Hippocampal formation (tissue), 2 donors: ENCODE measurements at regions not wholly inside any gene's neighbourhood (a gene's known extent, or its start where the extent isn't known, plus 50 kb on each side); places are given as distances from the start of the nearest gene placed in this dataset.

Source experiments
- DNase-seq, 2 donors: peaks; one replicate each; lab custom pipeline; 2025; lab: John Stamatoyannopoulos, UW

DNA sequence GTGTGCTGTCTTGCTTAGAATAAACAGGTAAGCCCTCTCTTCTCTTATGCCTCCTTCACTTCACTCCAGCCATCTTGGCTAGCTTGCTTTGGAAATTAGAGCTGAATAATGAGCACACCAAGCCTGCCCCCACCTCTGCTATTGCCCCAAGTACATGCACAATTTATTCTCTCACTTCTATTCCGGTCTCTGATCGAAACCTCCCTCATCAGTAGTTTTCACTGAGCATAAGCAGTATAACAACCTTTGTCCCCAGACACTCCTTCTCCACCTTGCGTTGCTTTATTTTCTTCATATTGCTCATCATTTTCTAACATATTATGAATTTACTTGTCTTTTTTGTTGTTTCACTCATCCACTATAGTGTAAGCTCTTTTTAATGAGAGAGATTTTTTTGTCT, 253.4 kb downstream of the GXYLT1 start:
- DNase-seq, result no peak

GRCh38 chr12:41888285-41888684, 256.4 kb downstream of the GXYLT1 start:
- no peak for DNase-seq

GRCh38 chr12:41881891-41882805, 262.5 kb downstream of the GXYLT1 start:
- no peak for DNase-seq

DNA sequence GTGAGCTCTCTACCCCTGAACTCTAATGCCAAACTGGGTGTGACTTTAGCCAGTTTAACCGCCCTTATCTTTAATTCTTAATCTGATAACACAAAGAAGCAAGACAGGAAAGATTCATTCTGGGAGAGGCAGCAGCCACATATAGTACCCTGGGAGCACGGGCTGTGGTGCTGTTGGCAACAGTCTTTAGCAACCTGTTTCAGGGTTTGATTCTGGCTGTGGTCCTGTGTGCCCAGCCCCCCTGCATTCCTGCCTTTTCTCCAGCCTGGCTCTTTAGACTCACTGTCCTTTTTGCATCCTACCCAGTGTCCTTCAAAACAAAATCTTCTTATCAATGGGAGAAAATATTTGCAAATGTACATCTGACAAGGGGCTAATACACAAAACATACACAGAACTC, 275.2 kb downstream of the GXYLT1 start:
- DNase-seq, result no peak

- DNase-seq, result no peak
Observed at GRCh38 chr12:41866878-41867430, 277.7 kb downstream of the GXYLT1 start.

DNA sequence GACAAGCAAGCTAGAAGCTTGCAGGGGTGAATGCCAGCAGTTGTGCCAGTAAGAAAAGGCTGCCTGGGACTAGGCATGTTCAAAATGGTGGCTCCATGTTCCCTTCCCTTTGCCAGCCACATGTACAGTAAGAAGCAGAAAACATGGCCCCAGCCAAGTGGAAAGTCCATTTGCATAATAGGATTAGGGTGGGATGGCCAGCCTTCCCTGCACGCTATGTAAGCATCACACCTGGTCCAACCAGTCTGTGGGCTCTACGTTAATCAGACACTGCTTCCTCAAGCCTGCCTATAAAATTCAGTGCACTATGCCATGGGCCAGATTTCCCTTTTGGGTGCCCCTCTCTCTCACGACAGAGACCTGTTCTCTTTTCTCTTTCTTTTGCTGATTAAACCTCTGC, 288.4 kb downstream of the GXYLT1 start:
- DNase-seq, result no peak

DNA sequence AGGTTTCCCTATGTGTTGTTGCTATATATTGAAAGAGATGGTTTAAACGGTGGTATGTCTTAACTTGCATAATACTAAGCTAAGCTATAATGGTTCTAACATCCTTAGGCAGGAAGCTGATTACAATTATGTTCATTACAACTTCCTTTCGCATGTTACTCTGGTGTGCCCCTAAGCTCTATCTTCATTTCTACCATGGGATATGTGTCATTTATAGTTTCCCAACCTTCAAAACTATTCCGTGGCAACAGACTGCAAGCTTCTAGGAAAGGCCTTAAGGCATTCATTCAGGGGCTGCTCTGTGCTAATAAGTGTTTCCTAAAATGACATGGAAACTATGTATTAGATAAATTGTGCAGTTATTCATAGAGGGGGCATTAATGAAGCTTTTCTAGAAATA, 294.6 kb downstream of the GXYLT1 start:
- DNase-seq, result no peak

- DNase-seq, result no peak
Observed at GRCh38 chr12:41846718-41847117, 298.0 kb downstream of the GXYLT1 start.

GRCh38 chr12:41836416-41836815, 308.3 kb downstream of the GXYLT1 start:
- no peak for DNase-seq

GRCh38 chr12:41835556-41835955, 309.1 kb downstream of the GXYLT1 start:
- no peak for DNase-seq

GRCh38 chr12:41819948-41820347, 324.7 kb downstream of the GXYLT1 start:
- DNase-seq, result no peak

DNA sequence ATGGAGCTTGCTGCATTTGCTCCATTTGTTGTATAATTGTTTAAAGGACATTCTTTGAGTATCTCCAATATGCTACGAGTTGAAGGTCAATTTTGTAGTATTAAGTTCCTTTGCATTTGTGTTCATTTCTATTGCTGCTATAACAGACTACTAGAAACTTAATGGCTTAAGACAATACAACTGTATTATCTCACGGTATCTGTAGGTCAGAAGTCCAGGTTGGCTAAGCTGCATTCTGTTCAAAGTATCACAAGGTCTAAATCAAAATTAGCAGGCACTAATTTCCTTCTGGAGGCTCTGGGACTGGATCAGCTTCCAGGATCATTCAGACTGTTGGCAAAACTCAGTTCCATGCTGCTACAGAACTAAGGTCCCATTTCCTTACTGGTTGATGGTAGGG, 340.6 kb downstream of the GXYLT1 start:
- DNase-seq, result no peak

DNA sequence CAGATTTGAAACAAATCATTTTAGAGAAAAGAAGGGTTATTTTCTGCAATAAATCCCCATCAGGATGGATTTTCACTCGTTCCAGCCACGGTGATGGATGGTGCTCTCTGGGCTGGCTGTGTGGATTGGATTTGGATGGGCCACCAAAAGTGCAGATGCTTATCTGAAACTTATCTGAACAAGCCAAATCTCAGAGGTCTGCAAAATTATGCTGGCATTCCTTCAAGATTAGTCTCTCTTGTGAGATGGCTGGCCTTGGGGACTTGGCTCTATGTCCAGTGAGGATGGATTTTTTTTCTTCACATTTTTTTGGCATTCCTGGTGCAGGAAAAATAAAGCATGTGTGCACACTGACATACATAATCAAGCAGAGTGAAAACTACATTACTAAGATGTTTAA, 341.9 kb downstream of the GXYLT1 start:
- DNase-seq, result no peak

GRCh38 chr12:41801261-41801660, 343.4 kb downstream of the GXYLT1 start:
- DNase-seq, result no peak

GRCh38 chr12:41799671-41800070, 345.0 kb downstream of the GXYLT1 start:
- no peak for DNase-seq

GRCh38 chr12:41795910-41796309, 348.8 kb downstream of the GXYLT1 start:
- no peak for DNase-seq

DNA sequence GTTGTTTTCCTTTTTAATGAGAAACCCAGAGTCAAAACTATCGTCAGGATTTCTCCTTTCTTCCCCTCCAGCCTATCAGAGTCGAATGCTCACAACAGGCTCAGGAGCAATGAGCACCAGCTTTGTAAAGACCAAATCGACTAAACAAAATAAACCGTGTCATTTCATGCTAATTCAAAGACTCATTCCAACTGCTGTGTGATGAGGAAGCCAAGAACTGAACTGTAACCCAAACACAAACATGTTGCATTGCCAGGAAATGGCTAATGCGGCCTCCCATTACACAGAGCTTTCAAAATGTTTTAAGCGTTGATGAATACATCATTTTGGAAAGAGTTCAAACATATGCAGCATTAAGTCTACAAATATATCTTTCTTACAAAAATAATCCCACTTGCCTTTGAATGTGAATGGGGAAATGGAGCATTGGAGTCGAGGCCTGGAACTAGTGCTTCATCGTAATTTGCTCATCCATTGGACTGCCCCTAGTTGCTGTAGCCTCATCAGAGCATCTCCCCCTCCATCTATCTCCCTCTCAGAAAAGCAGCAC, 349.5 kb downstream of the GXYLT1 start:
- peak in 1 of 2 donors; percentile 57 for DNase-seq

DNA sequence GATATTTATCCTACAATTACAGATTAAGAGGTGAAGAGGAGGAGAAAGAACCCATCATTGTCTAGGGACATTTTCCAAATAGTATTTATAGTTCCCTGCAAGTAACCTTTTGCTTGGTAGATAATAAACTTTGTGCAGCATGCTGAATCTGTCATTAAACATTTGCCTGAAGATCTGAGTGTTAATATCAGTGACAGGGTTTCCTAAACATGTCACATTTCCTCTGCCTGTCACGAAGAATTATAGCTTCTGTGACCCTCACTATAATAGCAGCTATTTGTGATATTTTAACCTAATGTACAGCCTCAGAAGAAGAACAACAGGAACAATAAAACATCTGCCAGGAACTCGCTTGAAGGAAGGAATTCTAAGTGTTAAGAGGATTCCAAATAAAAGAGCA, 350.3 kb downstream of the GXYLT1 start:
- DNase-seq, result no peak

- no peak for DNase-seq
Observed at GRCh38 chr12:41784957-41785356, 359.7 kb downstream of the GXYLT1 start.

DNA sequence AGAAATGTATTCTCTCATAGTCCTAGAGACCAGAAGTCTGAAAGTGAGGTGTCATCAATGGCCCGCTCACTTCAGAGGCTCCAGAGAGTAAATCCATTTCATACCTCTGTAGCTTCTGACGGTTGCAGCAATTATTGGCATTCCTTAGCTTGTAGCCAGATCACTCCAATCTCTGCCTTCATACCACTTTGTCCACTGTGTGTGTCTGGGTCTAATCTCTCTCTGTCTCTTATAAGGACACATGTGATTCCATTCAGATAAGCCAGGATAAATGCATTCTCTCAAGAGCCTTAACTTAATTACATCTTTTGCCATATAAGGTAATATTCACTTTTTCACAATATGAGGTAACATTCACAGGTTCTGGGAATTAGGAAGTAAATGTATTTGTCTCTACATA, 365.7 kb downstream of the GXYLT1 start:
- DNase-seq, result no peak

- DNase-seq, result no peak
Observed at GRCh38 chr12:41777064-41777790, 367.4 kb downstream of the GXYLT1 start.

DNA sequence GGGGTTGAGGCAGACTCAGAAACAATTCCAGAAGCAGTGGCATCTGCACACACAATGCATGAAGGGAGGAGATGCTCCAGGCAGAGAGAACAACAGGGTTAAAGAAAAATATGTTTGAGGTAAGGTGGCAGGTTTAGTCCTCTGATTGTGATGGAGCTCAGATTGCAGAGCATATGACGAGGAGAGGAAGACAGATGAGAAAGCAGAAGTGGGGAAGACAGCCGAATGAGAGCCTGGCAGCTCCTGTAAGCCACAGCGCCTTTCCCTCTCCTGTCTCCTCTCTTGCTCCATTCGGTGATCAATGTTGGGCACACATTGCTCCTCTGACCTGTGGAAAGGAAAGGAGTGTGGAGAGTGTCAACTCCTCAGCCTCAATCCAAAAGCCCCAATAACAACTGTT, 372.2 kb downstream of the GXYLT1 start:
- DNase-seq, result no peak

GRCh38 chr12:41769810-41770209, 374.9 kb downstream of the GXYLT1 start:
- no peak for DNase-seq
